H1 (cell line): ENCODE measurements at regions not wholly inside any gene's neighbourhood (a gene's known extent, or its start where the extent isn't known, plus 50 kb on each side); places are given as distances from the start of the nearest gene placed in this dataset.

Experiments
- CTCF ChIA-PET: fragments of 300-600 bp; sonication (Branson Sonifier 250); formaldehyde crosslinking; loops from one replicate; lab custom pipeline; 2021; ENCODE audit not compliant: partially characterized antibody; lab: Charles Lee
- POLR2A ChIA-PET: fragments of 300-600 bp; sonication (Branson Sonifier 250); formaldehyde crosslinking; loops from one replicate; lab custom pipeline; 2021; ENCODE audit warnings: inconsistent platforms; ENCODE audit not compliant: partially characterized antibody; lab: Charles Lee
- DNase-seq, 2 experiments: peaks; one replicate each; pipeline versions ENCODE4 v3.0.0 to v3.0.0-alpha.2; 2010 to 2022; ENCODE audit warnings: low spot score in 2 of 2, low read depth in 1 of 2, mixed read lengths in 1 of 2
- FAIRE-seq: peaks from 2 replicates; lab custom pipeline; 2011; peaks lifted over from hg19 to GRCh38; lab: Jason Lieb, UNC
- H2AFZ ChIP-seq: 2 replicates; pipeline ENCODE4 v1.8.1; 2012; ENCODE audit warnings: low read length, inconsistent platforms
- H2AK5ac ChIP-seq: 2 replicates; pipeline ENCODE4 v1.6.1; 2013; ENCODE audit warnings: low read depth, low read length
- H2BK120ac ChIP-seq: replicated peaks from 2 replicates; pipeline ENCODE3; 2013; ENCODE audit warnings: low read depth, low read length, inconsistent platforms
- H2BK12ac ChIP-seq: 2 replicates; pipeline ENCODE4 v1.6.1; 2013; ENCODE audit warnings: low read depth, low read length
- H2BK15ac ChIP-seq: 2 replicates; pipeline ENCODE4 v1.6.1; 2013; ENCODE audit warnings: low read length
- H2BK20ac ChIP-seq: 2 replicates; pipeline ENCODE4 v1.6.1; 2013; ENCODE audit warnings: low read length
- H2BK5ac ChIP-seq: 2 replicates; pipeline ENCODE4 v1.6.1; 2013; ENCODE audit warnings: low read depth, low read length
- H3K14ac ChIP-seq: 2 replicates; pipeline ENCODE4 v1.6.1; 2013; ENCODE audit warnings: inconsistent platforms; ENCODE audit not compliant: insufficient read length
- H3K18ac ChIP-seq: 2 replicates; pipeline ENCODE4 v1.6.1; 2013; ENCODE audit warnings: low read length; ENCODE audit errors: extremely low read depth
- H3K23ac ChIP-seq: 2 replicates; pipeline ENCODE4 v1.6.1; 2013; ENCODE audit warnings: inconsistent platforms; ENCODE audit not compliant: insufficient read length
- H3K23me2 ChIP-seq: 2 replicates; pipeline ENCODE4 v1.6.1; 2013; ENCODE audit warnings: low read depth, low read length
- H3K27ac ChIP-seq: 2 replicates; pipeline ENCODE4 v1.6.1; 2011; ENCODE audit warnings: low read depth, low read length, inconsistent platforms
- H3K27me3 ChIP-seq, 4 experiments: replicated peaks in 1 of 4; 1 replicate in 1 of 4; 2 replicates in 3 of 4; pipeline versions ENCODE4 v1.6.1 to v1.8.1; 2011 to 2013; ENCODE audit warnings: low read length in 3 of 4, mild to moderate bottlenecking in 3 of 4, inconsistent platforms in 2 of 4, mixed read lengths in 2 of 4, moderate library complexity in 1 of 4; ENCODE audit not compliant: control insufficient read depth in 3 of 4, insufficient read depth in 3 of 4; ENCODE audit errors: extremely low read depth in 1 of 4
- H3K36me3 ChIP-seq, 4 experiments: 2 replicates each; pipeline versions ENCODE4 v1.6.1 to v1.8.1; 2011 to 2013; ENCODE audit warnings: mild to moderate bottlenecking in 4 of 4, low read length in 3 of 4, moderate library complexity in 2 of 4, control low read depth in 1 of 4, inconsistent platforms in 1 of 4; ENCODE audit not compliant: insufficient read depth in 4 of 4, control insufficient read depth in 2 of 4
- H3K4ac ChIP-seq: replicated peaks from 2 replicates; pipeline ENCODE3; 2013; ENCODE audit warnings: low read length, low read depth, mixed read lengths, inconsistent platforms; ENCODE audit not compliant: insufficient read length
- H3K4me1 ChIP-seq, 4 experiments: replicated peaks in 1 of 4; 1 replicate in 1 of 4; 2 replicates in 3 of 4; pipeline versions ENCODE4 v1.6.1 to v1.8.1; 2011 to 2013; ENCODE audit warnings: low read length in 3 of 4, inconsistent platforms in 2 of 4, mixed read lengths in 1 of 4; ENCODE audit not compliant: insufficient read depth in 4 of 4, control insufficient read depth in 3 of 4
- H3K4me2 ChIP-seq, 2 experiments: 2 replicates each; pipeline versions ENCODE4 v1.6.1 to v1.8.1; 2011 to 2013; ENCODE audit warnings: low read depth in 2 of 2, low read length in 2 of 2, control low read depth in 1 of 2, inconsistent platforms in 1 of 2, mild to moderate bottlenecking in 1 of 2; ENCODE audit not compliant: insufficient read depth in 1 of 2
- H3K4me3 ChIP-seq, 4 experiments: fragments of 200-600, 300-600 bp in 1 of 4; sonication (generic), shearing (Covaris generic), sonication (Bioruptor Twin) in 1 of 4; 2 replicates each; pipeline versions ENCODE4 v1.5.1 to v1.8.1; 2011 to 2016; ENCODE audit warnings: low read length in 4 of 4, low read depth in 3 of 4, control low read depth in 2 of 4, inconsistent platforms in 2 of 4, mild to moderate bottlenecking in 2 of 4, mixed read lengths in 1 of 4, moderate library complexity in 1 of 4; ENCODE audit not compliant: insufficient read depth in 2 of 4; ENCODE audit errors: extremely low read depth in 1 of 4
- H3K56ac ChIP-seq: replicated peaks from 2 replicates; pipeline ENCODE3; 2013; ENCODE audit warnings: low read depth, mild to moderate bottlenecking, mixed read lengths, low read length, inconsistent platforms; ENCODE audit not compliant: insufficient read length
- H3K79me1 ChIP-seq: 2 replicates; pipeline ENCODE4 v1.6.1; 2013; ENCODE audit warnings: low read depth, low read length, control low read depth
- H3K79me2 ChIP-seq, 2 experiments: 2 replicates each; pipeline versions ENCODE4 v1.6.1 to v1.8.1; 2012 to 2013; ENCODE audit warnings: low read length in 2 of 2, mild to moderate bottlenecking in 2 of 2, inconsistent platforms in 1 of 2; ENCODE audit not compliant: insufficient read depth in 2 of 2, control insufficient read depth in 1 of 2
- H3K9ac ChIP-seq, 4 experiments: replicated peaks in 1 of 4; 1 replicate in 1 of 4; 2 replicates in 3 of 4; pipeline versions ENCODE4 v1.6.1 to v1.8.1; 2011 to 2013; ENCODE audit warnings: low read depth in 3 of 4, low read length in 3 of 4, control low read depth in 2 of 4, mild to moderate bottlenecking in 2 of 4, moderate library complexity in 2 of 4, inconsistent platforms in 1 of 4; ENCODE audit errors: extremely low read depth in 1 of 4
- H3K9me3 ChIP-seq, 2 experiments: 2 replicates each; pipeline versions ENCODE4 v1.6.1 to v1.8.1; 2012 to 2013; ENCODE audit warnings: mild to moderate bottlenecking in 2 of 2, moderate library complexity in 2 of 2, control low read depth in 1 of 2, inconsistent platforms in 1 of 2, low read depth in 1 of 2, low read length in 1 of 2, mixed read lengths in 1 of 2; ENCODE audit not compliant: insufficient read depth in 2 of 2
- H4K20me1 ChIP-seq, 2 experiments: replicated peaks in 1 of 2; 2 replicates each; pipeline versions ENCODE3 to v1.8.1; 2011 to 2013; ENCODE audit warnings: inconsistent platforms in 2 of 2, low read length in 2 of 2, mild to moderate bottlenecking in 1 of 2; ENCODE audit not compliant: insufficient read depth in 2 of 2, control insufficient read depth in 1 of 2
- H4K5ac ChIP-seq: 2 replicates; pipeline ENCODE4 v1.6.1; 2013; ENCODE audit warnings: low read length, low read depth, mixed read lengths, inconsistent platforms; ENCODE audit not compliant: insufficient read length
- H4K8ac ChIP-seq: 2 replicates; pipeline ENCODE4 v1.8.0; 2013; ENCODE audit warnings: mild to moderate bottlenecking, moderate library complexity, low read length, inconsistent platforms; ENCODE audit not compliant: insufficient read depth; ENCODE audit errors: extremely low read depth
- H4K91ac ChIP-seq: replicated peaks from 2 replicates; pipeline ENCODE3; 2013; ENCODE audit warnings: low read length, mixed read lengths, inconsistent platforms; ENCODE audit not compliant: insufficient read length
- ASH2L ChIP-seq: fragments of 200-600, 300-600 bp; sonication (generic); IDR thresholded peaks from one replicate; pipeline ENCODE4 v1.7.1; 2017; ENCODE audit warnings: low read length
- ATF3 ChIP-seq: IDR thresholded peaks from 2 replicates; pipeline ENCODE4 v1.6.1; 2011; ENCODE audit warnings: low read depth, mild to moderate bottlenecking, low read length; ENCODE audit not compliant: insufficient read depth
- BRCA1 ChIP-seq: IDR thresholded peaks from 2 replicates; pipeline ENCODE4 v1.6.1; 2012; ENCODE audit warnings: low read depth, low read length, improper control_type of control experiment
- CHD1 ChIP-seq: IDR thresholded peaks from 2 replicates; pipeline ENCODE4 v1.6.1; 2012; ENCODE audit warnings: low read depth, low read length, improper control_type of control experiment
- CHD2 ChIP-seq: IDR thresholded peaks from 2 replicates; pipeline ENCODE4 v1.6.1; 2012; ENCODE audit warnings: low read length, improper control_type of control experiment
- EP300 ChIP-seq, 2 experiments: IDR thresholded peaks; 1 replicate in 1 of 2; 2 replicates in 1 of 2; pipeline ENCODE4 v1.6.1; 2011 to 2012; ENCODE audit warnings: low read depth in 2 of 2, low read length in 2 of 2, mild to moderate bottlenecking in 2 of 2, borderline replicate concordance in 1 of 2, inconsistent platforms in 1 of 2, moderate library complexity in 1 of 2
- FOSL1 ChIP-seq: IDR thresholded peaks from 2 replicates; pipeline ENCODE4 v1.6.1; 2011; ENCODE audit warnings: mild to moderate bottlenecking, low read depth, low read length, moderate library complexity; ENCODE audit not compliant: insufficient read depth
- GABPA ChIP-seq: IDR thresholded peaks from 2 replicates; pipeline ENCODE4 v1.6.1; 2011; ENCODE audit warnings: mild to moderate bottlenecking, low read length, moderate library complexity, borderline replicate concordance; ENCODE audit not compliant: insufficient read depth
- GTF2F1 ChIP-seq: IDR thresholded peaks from 2 replicates; pipeline ENCODE4 v1.6.1; 2012; ENCODE audit warnings: low read depth, low read length, improper control_type of control experiment, borderline replicate concordance
- KDM5A ChIP-seq: fragments of 200-600 bp; IDR thresholded peaks from 2 replicates; pipeline ENCODE4 v1.7.1; 2012; ENCODE audit warnings: mild to moderate bottlenecking, low read length, inconsistent platforms, mixed read lengths
- NRF1 ChIP-seq: IDR thresholded peaks from 2 replicates; pipeline ENCODE4 v1.6.1; 2011; ENCODE audit warnings: mild to moderate bottlenecking, low read depth, low read length, improper control_type of control experiment
- POLR2A ChIP-seq, 2 experiments: IDR thresholded peaks; 1 replicate in 1 of 2; 2 replicates in 1 of 2; pipeline ENCODE4 v1.6.1; 2011; ENCODE audit warnings: low read depth in 2 of 2, low read length in 2 of 2, mild to moderate bottlenecking in 2 of 2; ENCODE audit errors: control extremely low read depth in 1 of 2
- RAD21 ChIP-seq, 2 experiments: IDR thresholded peaks in 1 of 2; conservative IDR thresholded peaks in 1 of 2; 2 replicates each; pipeline ENCODE4 v1.6.1; 2011; ENCODE audit warnings: low read depth in 2 of 2, low read length in 2 of 2, improper control_type of control experiment in 1 of 2, inconsistent platforms in 1 of 2, mild to moderate bottlenecking in 1 of 2, moderate library complexity in 1 of 2
- TAF1 ChIP-seq: IDR thresholded peaks from 2 replicates; pipeline ENCODE4 v1.6.1; 2011; ENCODE audit warnings: mild to moderate bottlenecking, low read depth, low read length
- TAF7 ChIP-seq: optimal IDR thresholded peaks from 2 replicates; pipeline ENCODE3; 2011; ENCODE audit warnings: low read depth, mild to moderate bottlenecking, inconsistent platforms, low read length, moderate library complexity, borderline replicate concordance
- WGBS, 2 experiments: shearing (Covaris generic) in 1 of 2; methylation state at CpG; one replicate each; pipeline versions ENCODE4 v1.1.6 to v1.1.7; 2013 to 2015; ENCODE audit warnings: low lambda C conversion rate in 2 of 2, mixed read lengths in 2 of 2, inconsistent platforms in 1 of 2, low coverage in 1 of 2, missing lambda C conversion rate in 1 of 2; ENCODE audit not compliant: insufficient replicate concordance in 2 of 2, insufficient coverage in 1 of 2, insufficient read length in 1 of 2; ENCODE audit errors: extremely low coverage in 1 of 2, missing lambda C conversion rate in 1 of 2; 5-methylcytosine and 5-hydroxymethylcytosine counted together

- Histone ChIP-seq H3K27me3 (no peaks in the 10 kb centered on the region), H3K4ac (no peak overlapping the region), H2AK5ac (no peak overlapping the region), H4K8ac (no peak overlapping the region), H3K36me3 (no peaks in the 10 kb centered on the region), H3K79me1 (no peaks in the 10 kb centered on the region), H2BK15ac (no peak overlapping the region), H3K79me2 (no peaks in the 10 kb centered on the region), H3K4me1 (no peaks in the 10 kb centered on the region), H2AFZ (no peak overlapping the region), H4K5ac (no peak overlapping the region), H2BK12ac (no peak overlapping the region), H3K9me3 (no peaks in the 10 kb centered on the region), H3K9ac (no peak overlapping the region), H3K56ac (no peak overlapping the region), H3K4me2 (no peak overlapping the region), H3K23me2 (no peaks in the 10 kb centered on the region), H3K4me3 (no peak overlapping the region), H3K14ac (no peak overlapping the region), H2BK5ac (no peak overlapping the region), H2BK20ac (no peak overlapping the region), H2BK120ac (no peak overlapping the region), H4K20me1 (no peaks in the 10 kb centered on the region), H3K27ac (no peak overlapping the region), H4K91ac (no peak overlapping the region), H3K23ac (no peak overlapping the region), H3K18ac (no peak overlapping the region)
- TF ChIP-seq CHD1 (no peak), ATF3 (no peak), TAF7 (no peak), ASH2L (no peak), FOSL1 (no peak), GABPA (no peak), RAD21 (IDR thresholded peaks at IDR 0.05 in 1 of 2, conservative IDR thresholded peaks at IDR 0.05 in 1 of 2; ENCODE audit: low read depth in 2 of 2, low read length in 2 of 2) (no peak), CHD2 (no peak), TAF1 (no peak), POLR2A (IDR thresholded peaks at IDR 0.05; ENCODE audit: control extremely low read depth in 1 of 2, low read depth in 2 of 2, low read length in 2 of 2) (no peak), NRF1 (no peak), GTF2F1 (no peak), BRCA1 (no peak), KDM5A (no peak), EP300 (IDR thresholded peaks at IDR 0.05; ENCODE audit: borderline replicate concordance in 1 of 2, low read depth in 2 of 2, low read length in 2 of 2) (no peak)
- WGBS, 2 experiments = 93% methylated on average over 5 of the region's 5 CpGs; no CpG with 5 or more reads in 1 of the 2 experiments
- POLR2A ChIA-PET = no interaction called here
- DNase-seq (no peak), FAIRE-seq (no peak)
- CTCF ChIA-PET = interaction anchor here (1.2 to 1.5 kb wide), 3 partner anchors 19 to 285 kb away, joined by 4 to 5 read pairs (median 4); no protein-coding TSS in a partner anchor
These were observed 382.9 kb upstream of the IL12A start for GRCh38 chr3:159605776-159606175.
